Left lung (tissue), 4 donors: ENCODE measurements at regions not wholly inside any gene's neighbourhood (a gene's known extent, or its start where the extent isn't known, plus 50 kb on each side); places are given as distances from the start of the nearest gene placed in this dataset.

Experiments
- ATAC-seq: fragments of 200-7000 bp; cut with Tn5 transposase; one replicate; pipeline ENCODE4 v1.9.1; 2020; ENCODE audit warnings: moderate library complexity
- DNase-seq, 4 donors: peaks; one replicate each; pipeline ENCODE4 v3.0.0-alpha.2; 2013 to 2020
- H3K27ac ChIP-seq, 2 donors: fragments of 200-600 bp; sonication (generic) in 1 of 2; one replicate each; pipeline versions ENCODE4 v1.5.0 to v1.8.0; 2020 to 2021
- H3K27me3 ChIP-seq, 2 donors: fragments of 200-600 bp; sonication (generic) in 1 of 2; one replicate each; pipeline versions ENCODE4 v1.5.0 to v1.8.0; 2020 to 2021
- H3K36me3 ChIP-seq, 2 donors: fragments of 200-600 bp; sonication (generic) in 1 of 2; one replicate each; pipeline versions ENCODE4 v1.5.0 to v1.8.0; 2020 to 2021
- H3K4me1 ChIP-seq, 2 donors: fragments of 200-600 bp; one replicate each; pipeline ENCODE4 v1.8.0; 2021
- H3K4me3 ChIP-seq, 2 donors: fragments of 200-600 bp; sonication (generic) in 1 of 2; one replicate each; pipeline versions ENCODE4 v1.5.0 to v1.8.0; 2020 to 2021; ENCODE audit warnings: mild to moderate bottlenecking in 1 of 2
- H3K9me3 ChIP-seq, 2 donors: fragments of 200-600 bp; sonication (generic) in 1 of 2; one replicate each; pipeline versions ENCODE4 v1.5.0 to v1.8.0; 2020 to 2021
- intact Hi-C, 2 donors: fragments of 100-400 bp; cut with DNase I; formaldehyde crosslinking; loops; one replicate each; pipeline versions ENCODE4 v1.11.2 to v1.14.2; 2022
- TF ChIP-seq, protein P1 (sequence below), 2 donors: fragments of 200-600 bp; sonication (generic) in 1 of 2; IDR thresholded peaks; one replicate each; pipeline versions ENCODE4 v1.5.0 to v1.8.0; 2021; ENCODE audit warnings: antibody characterized with exemption in 2 of 2
- donor health status: DM: no; HTN: yes; CAD: no.
- donor health status: DM: no; HTN: no; CAD: no.

DNA sequence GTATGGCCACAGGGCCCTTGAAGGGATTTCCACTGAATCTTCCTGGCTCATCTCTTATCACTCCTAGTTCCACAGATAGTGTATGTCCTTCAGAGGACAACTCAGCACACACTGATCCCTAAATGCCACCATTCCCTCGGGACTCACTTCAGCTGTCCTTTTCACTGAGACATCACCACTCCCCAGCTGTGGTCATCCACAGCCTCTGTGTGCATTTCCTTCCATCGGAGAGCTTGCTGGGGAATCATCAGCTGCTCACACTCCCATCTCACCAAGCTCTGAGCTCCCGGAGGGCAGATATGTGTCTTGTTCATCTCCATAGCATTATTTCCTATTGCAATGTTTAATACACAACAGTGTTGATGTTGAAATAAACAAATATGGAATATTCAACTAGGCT, 759.5 kb downstream of the RNF144A start:
- ATAC-seq (no peak), DNase-seq (no peak)
- Histone ChIP-seq H3K27me3 (no peaks in the 10 kb centered on the region), H3K36me3 (no peaks in the 10 kb centered on the region), H3K4me1 (no peaks in the 10 kb centered on the region), H3K9me3 (no peaks in the 10 kb centered on the region), H3K4me3 (no peak overlapping the region), H3K27ac (no peak overlapping the region)
- intact Hi-C loops, result no loop called here
- TF ChIP-seq, protein P1, sequence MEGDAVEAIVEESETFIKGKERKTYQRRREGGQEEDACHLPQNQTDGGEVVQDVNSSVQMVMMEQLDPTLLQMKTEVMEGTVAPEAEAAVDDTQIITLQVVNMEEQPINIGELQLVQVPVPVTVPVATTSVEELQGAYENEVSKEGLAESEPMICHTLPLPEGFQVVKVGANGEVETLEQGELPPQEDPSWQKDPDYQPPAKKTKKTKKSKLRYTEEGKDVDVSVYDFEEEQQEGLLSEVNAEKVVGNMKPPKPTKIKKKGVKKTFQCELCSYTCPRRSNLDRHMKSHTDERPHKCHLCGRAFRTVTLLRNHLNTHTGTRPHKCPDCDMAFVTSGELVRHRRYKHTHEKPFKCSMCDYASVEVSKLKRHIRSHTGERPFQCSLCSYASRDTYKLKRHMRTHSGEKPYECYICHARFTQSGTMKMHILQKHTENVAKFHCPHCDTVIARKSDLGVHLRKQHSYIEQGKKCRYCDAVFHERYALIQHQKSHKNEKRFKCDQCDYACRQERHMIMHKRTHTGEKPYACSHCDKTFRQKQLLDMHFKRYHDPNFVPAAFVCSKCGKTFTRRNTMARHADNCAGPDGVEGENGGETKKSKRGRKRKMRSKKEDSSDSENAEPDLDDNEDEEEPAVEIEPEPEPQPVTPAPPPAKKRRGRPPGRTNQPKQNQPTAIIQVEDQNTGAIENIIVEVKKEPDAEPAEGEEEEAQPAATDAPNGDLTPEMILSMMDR (IDR thresholded peaks at IDR 0.05), result no peak

GRCh38 chr2:7681881-7682461, 764.8 kb downstream of the RNF144A start:
- TF ChIP-seq, protein P1 (IDR thresholded peaks at IDR 0.05), result no peak
- H3K9me3 ChIP-seq, result no peaks in the 10 kb centered on the region
- no peak overlapping the region for H3K27ac ChIP-seq
- ATAC-seq, result no peak
- H3K4me1 ChIP-seq, result no peaks in the 10 kb centered on the region
- H3K27me3 ChIP-seq, result no peaks in the 10 kb centered on the region
- intact Hi-C loops, result no loop called here
- H3K36me3 ChIP-seq, result no peaks in the 10 kb centered on the region
- H3K4me3 ChIP-seq, result no peak overlapping the region
- DNase-seq, result peak in 1 of 4 donors; percentile 20

- TF ChIP-seq, protein P1 (IDR thresholded peaks at IDR 0.05), result no peak
- Histone ChIP-seq H3K4me3 (no peak overlapping the region), H3K9me3 (no peaks in the 10 kb centered on the region), H3K4me1 (no peaks in the 10 kb centered on the region), H3K27me3 (no peaks in the 10 kb centered on the region), H3K27ac (no peak overlapping the region), H3K36me3 (no peaks in the 10 kb centered on the region)
- ATAC-seq, result no peak
- no peak for DNase-seq
- intact Hi-C loops, result no loop called here
These were observed 766.0 kb downstream of the RNF144A start for GRCh38 chr2:7683196-7683595.

DNA sequence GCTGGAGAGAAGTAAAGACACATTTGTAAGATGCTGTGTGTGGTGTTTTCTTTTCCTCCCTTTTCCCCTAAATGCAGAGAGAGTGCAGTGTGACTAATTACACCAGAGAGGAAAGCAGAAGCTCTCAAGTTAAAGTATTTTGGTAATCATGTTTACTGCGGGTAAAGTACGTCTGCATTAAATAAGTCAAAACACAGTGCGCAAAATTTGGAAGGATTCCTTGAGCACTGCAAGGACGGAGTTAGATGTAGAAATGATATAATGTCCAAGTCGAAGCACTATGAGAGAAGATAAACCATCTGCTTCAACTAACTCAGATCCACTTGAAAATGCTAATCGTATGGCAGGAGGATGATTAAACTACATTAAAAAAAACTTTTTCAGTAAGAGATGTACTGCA, 766.5 kb downstream of the RNF144A start:
- H3K27ac ChIP-seq, result no peak overlapping the region
- H3K27me3 ChIP-seq, result no peaks in the 10 kb centered on the region
- no peaks in the 10 kb centered on the region for H3K4me1 ChIP-seq
- TF ChIP-seq, protein P1 (IDR thresholded peaks at IDR 0.05), result no peak
- intact Hi-C loops, result no loop called here
- H3K4me3 ChIP-seq, result no peak overlapping the region
- ATAC-seq (no peak), DNase-seq (no peak)
- H3K9me3 ChIP-seq, result no peaks in the 10 kb centered on the region
- no peaks in the 10 kb centered on the region for H3K36me3 ChIP-seq

GRCh38 chr2:7685342-7686015, 768.3 kb downstream of the RNF144A start:
- Histone ChIP-seq H3K27me3 (no peaks in the 10 kb centered on the region), H3K36me3 (no peaks in the 10 kb centered on the region), H3K4me3 (no peak overlapping the region), H3K27ac (no peak overlapping the region), H3K4me1 (no peaks in the 10 kb centered on the region), H3K9me3 (no peaks in the 10 kb centered on the region)
- ATAC-seq (no peak), DNase-seq (no peak)
- TF ChIP-seq, protein P1 (IDR thresholded peaks at IDR 0.05), result no peak
- intact Hi-C loops, result no loop called here
